ENCODE measurements at regions not wholly inside any gene's neighbourhood (a gene's known extent, or its start where the extent isn't known, plus 50 kb on each side); places are given as distances from the start of the nearest gene placed in this dataset.

DNA sequence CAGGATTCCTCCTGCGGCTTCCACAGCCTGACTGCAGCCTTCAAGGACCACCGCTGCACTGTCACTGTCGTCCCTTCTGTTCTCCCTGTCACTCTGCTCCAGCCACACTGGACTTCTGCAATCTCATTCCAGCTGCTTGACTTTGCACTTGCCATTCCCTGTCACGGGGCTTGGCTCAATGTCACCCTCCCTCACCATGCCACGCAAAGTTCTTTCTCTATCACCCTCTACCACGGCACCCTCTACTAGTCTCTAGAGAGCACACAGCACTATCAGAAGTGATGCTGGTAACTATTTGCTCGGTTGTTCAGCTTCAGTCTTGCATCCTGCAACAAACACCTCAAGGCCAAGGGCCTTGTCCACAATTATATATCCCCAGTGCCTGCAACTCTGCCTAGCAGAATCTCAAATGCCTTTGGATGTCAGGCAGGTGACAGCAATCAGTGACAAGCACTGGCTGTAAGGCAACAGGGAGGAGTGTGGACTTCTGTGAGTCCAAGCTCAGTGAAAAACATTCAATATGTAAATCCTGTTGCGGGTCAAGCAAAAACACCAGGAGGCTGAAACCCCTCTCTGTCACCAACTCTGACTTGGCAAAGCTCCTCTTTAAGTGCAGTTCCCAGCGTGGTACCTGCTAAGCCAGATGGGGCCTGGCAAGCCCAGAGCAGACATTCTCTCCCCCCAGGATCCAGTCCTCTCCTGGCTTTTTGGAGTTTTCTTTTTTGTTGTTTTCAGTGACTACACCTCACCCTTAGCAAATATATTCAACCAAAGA lies 259.9 kb downstream of the FGFR2 start:
- TF ChIP-seq, protein P1, sequence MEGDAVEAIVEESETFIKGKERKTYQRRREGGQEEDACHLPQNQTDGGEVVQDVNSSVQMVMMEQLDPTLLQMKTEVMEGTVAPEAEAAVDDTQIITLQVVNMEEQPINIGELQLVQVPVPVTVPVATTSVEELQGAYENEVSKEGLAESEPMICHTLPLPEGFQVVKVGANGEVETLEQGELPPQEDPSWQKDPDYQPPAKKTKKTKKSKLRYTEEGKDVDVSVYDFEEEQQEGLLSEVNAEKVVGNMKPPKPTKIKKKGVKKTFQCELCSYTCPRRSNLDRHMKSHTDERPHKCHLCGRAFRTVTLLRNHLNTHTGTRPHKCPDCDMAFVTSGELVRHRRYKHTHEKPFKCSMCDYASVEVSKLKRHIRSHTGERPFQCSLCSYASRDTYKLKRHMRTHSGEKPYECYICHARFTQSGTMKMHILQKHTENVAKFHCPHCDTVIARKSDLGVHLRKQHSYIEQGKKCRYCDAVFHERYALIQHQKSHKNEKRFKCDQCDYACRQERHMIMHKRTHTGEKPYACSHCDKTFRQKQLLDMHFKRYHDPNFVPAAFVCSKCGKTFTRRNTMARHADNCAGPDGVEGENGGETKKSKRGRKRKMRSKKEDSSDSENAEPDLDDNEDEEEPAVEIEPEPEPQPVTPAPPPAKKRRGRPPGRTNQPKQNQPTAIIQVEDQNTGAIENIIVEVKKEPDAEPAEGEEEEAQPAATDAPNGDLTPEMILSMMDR (IDR thresholded peaks at IDR 0.05) = no peak
- TF ChIP-seq POLR2A (IDR thresholded peaks at IDR 0.05) = no peak

Measured in thyroid gland (tissue), 4 donors.